ENCODE measurements at regions not wholly inside any gene's neighbourhood (a gene's known extent, or its start where the extent isn't known, plus 50 kb on each side); places are given as distances from the start of the nearest gene placed in this dataset.

- DNase-seq (ENCODE audit: low read depth, low spot score): no peak
Measured at GRCh38 chr11:115759622-115760460, 255.6 kb upstream of the CADM1 start.

DNA sequence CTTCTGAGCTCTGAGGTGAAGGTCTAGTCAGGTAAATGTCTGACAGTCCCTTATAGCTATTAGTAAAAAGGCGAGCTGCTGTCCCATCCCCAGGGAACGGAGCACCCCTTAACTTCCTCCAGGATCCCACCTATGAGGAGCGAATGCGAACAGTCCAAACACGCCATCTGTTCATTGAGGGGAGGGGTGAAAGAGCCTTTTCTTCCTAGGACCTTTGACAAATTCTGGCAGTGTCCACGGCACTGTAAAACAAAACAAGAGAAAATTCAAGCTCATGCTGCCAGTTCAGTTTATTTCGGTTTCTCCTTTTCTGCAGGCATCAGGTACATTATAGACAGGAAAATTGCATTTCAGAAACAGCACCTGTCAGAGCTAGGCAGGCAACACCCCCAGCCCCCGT lies 253.8 kb upstream of the CADM1 start:
- DNase-seq (ENCODE audit: low read depth, low spot score): no peak

- DNase-seq (ENCODE audit: low read depth, low spot score): no peak
Measured at GRCh38 chr11:115751243-115752015, 247.2 kb upstream of the CADM1 start.

DNA sequence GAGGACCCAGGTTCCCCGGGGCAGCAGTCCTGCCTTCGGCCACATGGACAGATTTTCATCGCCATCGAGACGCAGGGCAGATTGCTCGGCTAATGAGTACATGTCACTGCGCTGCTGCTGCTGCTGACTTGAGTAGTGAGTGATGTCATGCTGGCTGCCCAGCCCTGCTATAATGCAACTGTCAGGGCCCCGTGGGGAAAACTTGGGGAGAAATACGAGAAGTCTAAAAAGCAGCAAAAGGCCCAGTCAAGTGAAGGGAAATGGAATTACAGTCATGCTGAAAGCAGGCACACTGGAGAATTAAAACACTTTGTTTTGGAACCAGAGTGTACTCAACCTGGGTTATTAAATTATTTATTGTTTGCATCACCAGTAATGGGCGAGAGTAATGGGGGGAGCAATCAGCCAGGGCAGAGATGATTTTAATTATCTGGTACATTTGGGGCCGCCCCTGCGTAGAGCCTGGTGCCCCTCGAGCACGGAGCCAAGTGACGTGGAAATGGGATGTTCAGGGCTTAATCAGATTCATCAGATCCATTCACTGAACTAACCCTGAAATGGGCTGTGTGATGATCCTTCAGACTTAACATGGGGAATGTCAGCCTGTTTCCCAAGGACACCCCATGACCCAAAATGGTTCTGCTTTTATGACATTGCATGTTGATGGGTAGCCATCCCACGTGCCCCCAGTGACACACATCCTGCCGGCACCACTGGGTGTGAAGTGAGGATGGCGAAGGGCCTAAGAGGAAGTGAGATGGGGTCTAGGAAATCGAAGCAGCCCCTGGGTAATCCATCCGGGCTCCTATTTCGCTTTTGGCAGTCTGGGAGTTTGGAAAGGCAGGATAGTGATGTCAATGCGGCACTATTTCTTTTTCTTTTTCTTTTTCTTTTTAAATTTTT lies 241.6 kb upstream of the CADM1 start:
- DNase-seq (ENCODE audit: low read depth, low spot score): no peak

- DNase-seq (ENCODE audit: low read depth, low spot score): no peak
Measured at GRCh38 chr11:115745066-115745465, 240.9 kb upstream of the CADM1 start.

GRCh38 chr11:115743719-115744118 lies 239.5 kb upstream of the CADM1 start:
- DNase-seq (ENCODE audit: low read depth, low spot score): no peak

DNA sequence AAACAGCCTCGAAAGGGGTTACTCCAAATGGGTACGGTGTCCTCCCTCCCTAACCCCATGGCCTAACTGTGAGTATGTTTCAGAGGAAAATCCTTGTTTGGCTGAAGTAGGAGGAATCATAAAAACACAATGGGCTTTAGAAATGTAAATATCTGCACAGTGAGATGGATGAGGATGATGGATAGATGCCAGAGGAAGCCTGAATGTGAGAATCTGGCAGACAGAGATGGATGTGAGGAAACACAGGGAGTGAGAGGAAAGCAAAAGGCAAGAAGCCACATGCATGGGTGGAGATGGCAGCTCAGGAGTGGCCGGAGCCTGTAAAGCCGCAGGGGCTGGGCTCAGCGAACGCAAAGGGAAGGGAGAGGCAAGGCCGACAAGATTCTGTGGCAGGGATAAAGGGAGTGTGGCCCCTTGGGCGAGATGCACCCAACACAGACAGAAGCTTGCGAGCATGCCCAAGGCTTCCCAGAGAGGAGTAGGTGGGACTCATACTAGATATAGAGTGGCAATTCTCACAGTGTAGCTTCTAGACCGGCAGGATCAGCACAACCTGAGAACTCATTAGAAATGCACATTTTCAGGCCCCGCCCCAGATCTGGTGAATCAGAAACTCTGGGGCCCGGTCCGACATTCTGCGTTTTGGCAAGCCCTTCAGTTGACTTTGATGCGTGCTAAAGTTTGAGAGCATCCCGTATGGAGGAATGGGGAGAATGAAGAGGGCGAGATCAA lies 237.3 kb upstream of the CADM1 start:
- no peak for DNase-seq (ENCODE audit: low read depth, low spot score)

- DNase-seq (ENCODE audit: low read depth, low spot score): no peak
Measured at GRCh38 chr11:115740324-115740723, 236.1 kb upstream of the CADM1 start.

DNA sequence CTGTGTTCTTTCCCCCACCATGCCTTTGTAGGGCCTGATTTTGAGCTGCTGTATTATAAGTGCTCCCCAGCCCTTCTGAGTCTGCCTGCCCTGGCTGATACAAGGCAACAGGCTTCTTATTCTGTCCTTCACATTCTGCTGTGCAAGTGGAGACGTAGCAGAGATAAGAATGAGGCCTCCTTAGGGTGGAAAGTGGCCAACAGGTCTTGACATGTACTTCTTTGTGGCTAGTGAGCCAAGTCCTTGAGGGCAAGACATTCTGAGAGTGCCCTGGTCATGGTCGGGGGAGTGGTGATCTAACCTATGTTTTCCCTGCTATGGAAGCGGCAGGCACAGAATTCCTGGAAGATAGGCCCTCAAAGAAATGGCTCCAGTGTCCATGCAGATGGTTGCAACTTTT lies 235.7 kb upstream of the CADM1 start:
- no peak for DNase-seq (ENCODE audit: low read depth, low spot score)

GRCh38 chr11:115739146-115739545 lies 234.9 kb upstream of the CADM1 start:
- no peak for DNase-seq (ENCODE audit: low read depth, low spot score)

DNA sequence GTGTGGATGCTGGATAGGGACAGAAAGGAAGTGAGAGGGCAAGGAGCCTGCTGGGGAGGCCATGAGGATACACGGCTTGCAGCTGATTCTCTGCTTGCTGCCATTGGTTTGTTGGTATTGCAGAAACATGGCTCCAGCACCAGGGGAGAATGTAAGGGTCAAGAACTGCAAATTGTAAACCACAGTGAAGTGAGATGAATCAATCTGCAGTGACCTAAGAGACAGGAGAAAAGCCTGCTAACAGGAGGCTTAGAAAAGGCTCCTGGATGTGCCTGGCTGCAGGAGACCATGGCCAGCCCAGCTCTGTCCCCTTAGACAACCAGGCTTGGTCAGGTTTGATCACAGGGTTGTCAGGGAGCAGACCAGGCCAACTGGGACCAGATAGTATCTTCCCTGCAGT lies 233.7 kb upstream of the CADM1 start:
- DNase-seq (ENCODE audit: low read depth, low spot score): no peak

DNA sequence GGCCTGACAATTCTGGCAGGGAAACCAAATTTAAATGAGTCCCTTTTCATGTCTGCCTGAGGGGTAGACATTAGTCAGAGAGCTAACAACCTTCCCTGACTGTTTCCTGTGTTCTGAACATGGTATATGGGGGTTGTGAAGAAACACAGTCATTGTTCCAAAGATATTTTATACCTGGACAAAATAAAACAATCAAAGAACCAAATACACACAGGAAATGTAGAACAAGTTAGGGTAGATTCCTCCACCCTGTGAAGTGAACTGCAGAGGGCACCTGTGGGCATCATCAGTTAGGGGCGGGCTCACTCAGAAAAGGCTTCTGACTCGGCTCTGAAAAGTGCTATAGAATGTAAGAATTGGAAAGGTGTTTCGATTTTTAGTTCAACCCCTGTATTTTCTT lies 231.9 kb upstream of the CADM1 start:
- DNase-seq (ENCODE audit: low read depth, low spot score): no peak

GRCh38 chr11:115724666-115725065 lies 220.5 kb upstream of the CADM1 start:
- no peak for DNase-seq (ENCODE audit: low read depth, low spot score)

DNA sequence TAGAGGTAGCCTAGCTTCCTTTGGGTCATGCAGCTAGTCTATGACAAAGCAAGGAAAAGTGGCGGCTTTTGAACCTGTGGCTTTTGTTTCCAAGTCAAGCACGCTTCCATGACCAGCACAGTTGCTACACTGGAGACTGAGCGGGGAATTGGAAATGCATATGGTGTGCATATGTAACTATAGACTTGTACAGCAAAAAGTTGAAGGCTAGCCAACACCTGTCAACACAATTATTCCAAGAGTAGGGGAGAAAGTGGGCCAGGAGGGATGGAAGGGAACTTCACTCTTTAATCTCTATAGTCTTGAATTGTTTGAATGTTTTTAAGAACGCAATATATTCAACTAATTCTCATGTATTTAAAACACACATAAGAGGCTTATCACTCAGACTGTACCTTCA lies 218.5 kb upstream of the CADM1 start:
- no peak for DNase-seq (ENCODE audit: low read depth, low spot score)

- DNase-seq (ENCODE audit: low read depth, low spot score): no peak
Measured at GRCh38 chr11:115721296-115721995, 217.2 kb upstream of the CADM1 start.

DNA sequence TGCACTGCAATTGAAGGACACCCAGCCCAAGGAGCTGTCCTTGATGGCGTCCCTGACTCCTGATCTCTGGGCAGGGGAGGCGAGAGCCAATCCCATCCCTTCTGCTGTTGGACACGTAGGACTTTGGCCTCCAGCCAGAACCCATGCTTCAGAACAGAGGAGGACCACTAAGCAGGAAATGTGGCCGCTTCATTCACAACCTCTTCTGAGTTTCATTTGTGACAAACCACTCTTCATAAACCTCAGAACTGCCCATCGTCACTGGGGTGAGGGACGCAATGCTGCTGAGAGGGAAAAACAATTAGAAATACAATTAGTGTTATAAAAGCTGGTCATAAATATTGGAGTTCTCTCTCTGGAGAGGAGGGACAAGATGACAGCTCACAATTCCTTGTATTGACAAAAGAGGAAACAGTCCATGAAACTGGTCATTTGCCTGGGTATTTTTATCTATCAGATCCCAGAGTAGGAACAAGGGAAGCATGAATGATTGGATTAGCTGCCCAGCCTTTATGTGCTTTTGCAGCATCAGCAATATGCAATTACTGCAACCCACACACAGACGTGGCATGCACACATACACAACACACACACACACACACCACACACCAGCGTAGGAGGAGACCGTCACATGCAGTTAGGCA lies 216.5 kb upstream of the CADM1 start:
- no peak for DNase-seq (ENCODE audit: low read depth, low spot score)

- no peak for DNase-seq (ENCODE audit: low read depth, low spot score)
Measured at GRCh38 chr11:115718945-115719344, 214.7 kb upstream of the CADM1 start.

- DNase-seq (ENCODE audit: low read depth, low spot score): no peak
Measured at GRCh38 chr11:115718106-115718505, 213.9 kb upstream of the CADM1 start.

DNA sequence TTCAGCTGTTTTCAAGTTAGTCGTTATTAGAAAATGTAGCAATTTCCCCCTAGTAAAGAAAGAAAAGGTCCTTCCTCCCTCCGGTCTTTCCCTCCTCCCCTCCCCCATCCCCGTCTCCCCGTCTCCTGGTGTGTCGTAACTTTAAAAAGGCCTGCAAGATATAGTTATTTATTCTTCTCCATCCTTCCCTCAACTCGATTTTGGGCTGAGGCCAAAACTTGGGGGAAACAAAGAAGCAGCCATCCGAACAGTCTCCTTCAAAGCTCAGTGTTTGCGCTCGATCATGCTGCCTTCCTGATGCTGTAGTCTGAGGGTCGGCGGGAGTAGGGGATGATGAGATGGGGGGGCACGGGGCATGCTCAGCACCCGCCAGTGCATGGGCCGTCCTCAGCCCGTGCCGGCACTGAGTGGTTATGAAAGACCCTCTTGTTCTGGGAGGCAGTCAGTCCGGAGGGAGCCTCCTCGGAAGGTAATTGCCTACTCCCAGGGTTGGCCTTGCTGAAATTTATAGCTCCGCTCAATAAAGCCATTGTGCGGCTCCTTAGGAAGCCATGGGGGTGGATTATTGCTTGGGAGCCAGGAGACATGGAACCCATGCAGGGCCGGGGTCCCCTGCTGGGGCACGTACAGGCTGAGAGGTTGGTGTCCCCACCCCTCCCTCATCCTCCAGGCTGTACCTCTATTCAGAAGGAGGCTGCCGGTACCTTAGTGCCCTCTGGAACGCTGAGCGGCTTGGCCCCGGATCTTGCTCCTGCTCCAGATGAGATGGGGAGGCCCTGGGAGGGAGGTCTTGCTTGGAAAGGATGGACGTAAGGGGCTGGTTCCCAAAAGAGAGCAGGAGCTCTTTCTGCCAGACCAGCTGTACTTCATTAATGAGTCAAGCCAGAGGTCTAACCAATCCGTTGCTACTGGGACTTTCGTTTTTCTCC lies 212.7 kb upstream of the CADM1 start:
- no peak for DNase-seq (ENCODE audit: low read depth, low spot score)

Measured in pulmonary artery endothelial cell (primary cell).